Skin of body (tissue), 1 donor: ENCODE measurements at regions not wholly inside any gene's neighbourhood (a gene's known extent, or its start where the extent isn't known, plus 50 kb on each side); places are given as distances from the start of the nearest gene placed in this dataset.

Experiments used
- DNase-seq: peaks from one replicate; lab custom pipeline; 2025; lab: John Stamatoyannopoulos, UW

DNA sequence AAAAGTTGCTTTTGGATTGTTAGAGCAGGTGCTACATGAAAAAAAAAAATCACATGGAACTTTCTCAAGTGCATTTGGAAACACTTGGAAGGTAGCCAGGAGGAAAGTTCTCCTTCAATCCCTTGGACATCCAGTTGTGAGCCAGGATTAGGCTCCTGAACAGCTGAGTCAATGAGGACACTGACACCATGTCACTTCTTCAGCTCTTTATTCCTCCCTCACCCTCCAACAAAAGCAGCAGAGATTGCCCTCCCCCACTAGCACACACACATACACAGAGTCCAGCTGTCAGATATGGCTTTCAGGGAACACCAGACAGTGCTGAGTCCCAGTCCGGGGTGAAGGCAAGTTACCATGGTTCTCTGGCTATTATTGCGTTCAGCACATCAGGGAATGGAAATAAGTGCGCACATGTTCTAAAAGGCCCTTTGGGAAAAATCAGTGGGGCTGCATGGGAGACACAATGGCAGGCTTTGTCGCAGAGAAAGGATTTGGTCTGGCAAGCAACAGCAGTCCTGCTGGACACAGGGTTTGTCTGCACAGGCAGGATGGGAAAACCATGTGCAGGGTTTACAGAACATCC lies 124.7 kb upstream of the MARCKS start:
- DNase-seq, result peak; percentile 85

- peak; percentile 54 for DNase-seq
Measured at GRCh38 chr6:113733381-113733780, 123.8 kb upstream of the MARCKS start.

GRCh38 chr6:113734982-113735381 lies 122.2 kb upstream of the MARCKS start:
- DNase-seq, result no peak

DNA sequence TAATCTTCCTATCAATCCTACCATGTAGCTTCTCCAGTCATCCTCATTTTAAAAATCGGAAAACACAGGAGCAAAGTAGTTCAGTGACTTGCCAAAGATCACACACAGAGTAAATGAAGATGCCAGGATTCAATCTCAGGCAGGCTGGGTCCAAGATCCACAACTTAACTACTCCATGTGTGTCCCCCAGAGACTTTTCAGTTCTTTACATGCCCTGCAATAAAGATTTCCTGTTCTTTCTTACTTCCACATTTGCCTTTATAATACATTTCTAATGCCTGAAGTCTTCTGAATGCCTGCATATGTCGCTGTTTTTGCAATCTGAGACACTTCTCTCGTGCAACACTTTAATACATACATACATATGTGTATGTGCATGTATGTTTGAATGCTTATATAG lies 121.7 kb upstream of the MARCKS start:
- peak; percentile 51 for DNase-seq

GRCh38 chr6:113736978-113737377 lies 120.2 kb upstream of the MARCKS start:
- no peak for DNase-seq

DNA sequence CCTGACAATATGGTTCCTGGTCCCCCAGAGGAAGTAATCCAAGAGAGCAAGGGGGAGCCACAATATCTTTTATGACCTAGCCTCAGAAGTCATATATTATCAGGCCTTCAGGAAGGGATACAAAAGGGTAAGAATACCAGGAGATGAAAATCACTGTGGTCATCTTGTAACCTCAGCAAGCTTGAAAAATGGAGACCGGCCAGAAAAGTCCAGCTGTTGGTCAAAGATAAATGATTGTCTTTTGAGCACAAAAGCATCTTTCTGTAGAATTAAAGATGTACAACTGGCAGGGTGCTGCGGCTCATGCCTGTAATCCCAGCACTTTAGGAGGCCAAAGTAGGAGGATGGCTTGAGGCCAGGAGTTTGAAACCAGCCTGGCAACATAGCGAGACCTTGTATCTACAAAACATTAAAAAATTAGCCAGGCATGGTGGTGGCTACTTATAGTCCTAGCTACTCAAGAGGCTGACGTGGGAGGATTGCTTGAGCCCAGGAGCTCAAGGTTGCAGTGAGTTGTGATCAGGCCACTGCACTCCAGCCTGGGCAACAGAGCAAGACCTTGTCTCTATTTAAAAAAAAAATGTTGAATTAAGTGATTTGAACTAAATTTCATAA lies 118.0 kb upstream of the MARCKS start:
- no peak for DNase-seq

GRCh38 chr6:113741651-113742050 lies 115.5 kb upstream of the MARCKS start:
- no peak for DNase-seq

DNA sequence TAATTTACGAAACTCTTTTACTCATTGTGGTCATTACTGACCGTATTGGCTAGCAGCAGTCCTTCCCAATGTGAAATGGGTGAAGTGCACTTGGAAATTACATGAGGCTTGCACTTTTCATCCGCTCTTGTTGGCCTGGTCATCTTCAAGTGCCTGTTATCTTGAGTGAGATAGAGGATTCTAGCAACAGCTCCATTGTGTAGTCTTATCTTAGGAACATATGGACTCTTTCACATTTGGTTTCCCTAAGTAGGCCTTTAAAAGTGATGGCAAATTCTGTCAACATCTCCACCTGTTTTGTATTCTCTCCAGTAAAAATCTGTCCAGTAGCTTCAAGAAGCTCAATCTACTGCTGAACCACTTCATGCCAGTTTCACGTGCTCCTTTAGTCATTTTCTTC lies 114.8 kb upstream of the MARCKS start:
- no peak for DNase-seq

DNA sequence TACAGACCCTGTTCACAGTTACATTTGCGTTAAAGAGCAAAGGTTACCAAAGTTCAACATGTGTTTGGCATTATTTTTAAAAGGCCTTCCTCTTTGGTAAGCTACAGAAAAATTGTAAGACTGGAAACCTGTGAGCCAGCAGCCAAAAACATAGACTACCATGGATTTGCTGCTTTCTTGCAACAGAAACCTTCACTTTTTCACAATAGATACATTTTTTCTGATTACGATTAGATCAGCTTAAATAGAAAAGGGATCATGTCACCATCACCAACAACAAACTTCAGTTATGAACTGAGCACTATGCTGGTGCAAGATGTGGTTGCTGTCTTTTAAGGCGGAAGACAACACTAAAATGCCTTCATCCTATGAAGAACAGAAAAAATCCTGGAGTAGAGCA lies 112.3 kb upstream of the MARCKS start:
- DNase-seq, result no peak

GRCh38 chr6:113750151-113750855 lies 106.8 kb upstream of the MARCKS start:
- no peak for DNase-seq

GRCh38 chr6:113754291-113754690 lies 102.9 kb upstream of the MARCKS start:
- no peak for DNase-seq

DNA sequence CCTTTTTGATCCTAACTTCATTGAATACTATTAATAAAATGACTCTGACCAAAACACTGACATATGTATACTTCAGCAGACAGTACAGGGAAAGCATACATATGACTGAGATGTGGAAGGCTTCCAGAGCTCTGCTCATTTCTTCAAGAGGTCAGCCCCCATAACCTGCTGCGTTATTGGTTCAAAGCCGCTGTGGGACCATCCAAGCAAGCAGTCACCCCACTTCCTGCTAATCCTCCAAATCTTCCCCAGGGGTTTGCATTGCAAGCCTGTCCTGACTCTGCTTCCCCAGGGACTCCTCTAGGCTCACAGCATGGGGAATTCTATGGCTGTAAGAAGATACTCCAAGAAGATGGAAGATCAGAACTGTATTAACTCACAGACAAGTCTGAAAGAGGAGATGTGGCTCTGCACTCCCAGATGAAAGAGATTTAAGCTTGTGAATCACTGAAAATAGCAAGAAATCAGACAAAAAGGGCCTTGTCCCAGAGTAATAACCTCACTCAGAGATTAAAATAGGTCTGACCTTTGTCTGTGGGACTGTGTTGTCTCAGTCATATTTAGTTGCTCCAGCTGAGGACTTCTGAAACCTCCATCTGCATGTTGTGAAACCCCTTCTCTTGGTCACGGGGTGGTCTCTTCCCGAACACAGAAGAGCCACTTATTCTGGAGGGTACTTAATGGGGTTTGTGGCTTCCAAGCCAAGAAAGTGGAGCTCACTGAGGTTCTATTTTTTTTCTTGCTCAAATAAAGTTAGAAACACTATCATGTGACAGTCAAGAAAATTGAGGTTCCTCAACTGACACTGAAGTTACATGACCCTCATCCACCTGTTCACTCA lies 101.5 kb upstream of the MARCKS start:
- DNase-seq, result no peak

- DNase-seq, result no peak
Measured at GRCh38 chr6:113756290-113756665, 100.9 kb upstream of the MARCKS start.

GRCh38 chr6:113758214-113758613 lies 98.9 kb upstream of the MARCKS start:
- no peak for DNase-seq

DNA sequence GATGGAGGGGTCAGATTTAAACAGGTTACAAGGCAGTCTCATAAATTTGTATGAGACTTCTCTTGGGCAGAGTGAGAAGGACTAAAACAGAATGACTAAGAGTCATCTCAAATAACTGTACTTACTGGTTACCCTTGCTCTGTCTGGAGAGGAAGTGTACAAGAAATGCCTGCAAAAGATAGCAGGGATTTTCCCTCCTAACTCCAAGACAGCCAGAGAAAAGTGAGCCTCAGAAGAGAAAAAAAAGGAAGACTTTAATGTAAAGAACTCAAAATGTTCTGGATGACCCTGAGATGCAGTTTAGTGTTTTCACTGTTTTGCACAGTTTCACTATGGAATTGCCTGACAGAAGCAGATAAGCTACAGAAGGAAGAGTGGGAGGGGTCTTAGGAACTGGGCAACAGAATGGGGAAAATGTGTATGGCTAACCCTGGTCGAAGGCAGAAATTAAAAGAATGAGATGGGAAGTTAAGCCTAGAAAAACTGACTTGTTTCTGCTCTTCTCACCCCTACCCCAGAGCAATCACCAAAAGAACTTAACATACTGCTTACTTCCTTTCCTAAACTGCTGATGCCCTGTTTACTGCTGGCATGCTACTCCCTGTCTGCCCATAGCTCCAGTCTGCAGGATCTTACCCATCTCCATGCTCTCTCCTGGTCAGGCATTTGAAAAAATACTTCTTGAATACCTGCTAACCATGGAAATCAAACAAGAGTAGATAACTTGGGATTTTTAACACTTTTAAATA lies 98.1 kb upstream of the MARCKS start:
- DNase-seq, result no peak

- DNase-seq, result peak; percentile 25
Measured at GRCh38 chr6:113762641-113763040, 94.5 kb upstream of the MARCKS start.

DNA sequence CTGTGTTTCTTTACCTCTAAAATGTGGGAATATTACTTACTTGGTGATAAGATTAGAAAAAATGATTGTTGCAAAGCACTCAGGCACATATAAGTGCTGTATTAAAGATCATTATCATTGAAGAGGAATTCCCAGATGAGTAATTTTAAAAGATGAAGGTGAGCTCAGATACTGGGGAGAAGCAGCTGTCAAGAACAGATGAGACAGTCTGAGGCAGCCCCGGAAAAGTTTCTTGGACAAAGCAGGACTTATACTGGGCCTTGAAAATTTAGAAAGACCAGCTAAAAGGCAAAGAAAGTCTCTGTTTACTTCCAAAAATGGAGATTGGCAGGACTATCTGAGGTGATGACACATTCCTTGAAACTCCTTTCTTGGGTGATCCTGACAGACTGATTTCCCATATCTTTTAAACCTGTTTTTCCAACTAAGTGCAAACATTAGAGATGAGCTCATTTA lies 93.8 kb upstream of the MARCKS start:
- DNase-seq, result no peak

DNA sequence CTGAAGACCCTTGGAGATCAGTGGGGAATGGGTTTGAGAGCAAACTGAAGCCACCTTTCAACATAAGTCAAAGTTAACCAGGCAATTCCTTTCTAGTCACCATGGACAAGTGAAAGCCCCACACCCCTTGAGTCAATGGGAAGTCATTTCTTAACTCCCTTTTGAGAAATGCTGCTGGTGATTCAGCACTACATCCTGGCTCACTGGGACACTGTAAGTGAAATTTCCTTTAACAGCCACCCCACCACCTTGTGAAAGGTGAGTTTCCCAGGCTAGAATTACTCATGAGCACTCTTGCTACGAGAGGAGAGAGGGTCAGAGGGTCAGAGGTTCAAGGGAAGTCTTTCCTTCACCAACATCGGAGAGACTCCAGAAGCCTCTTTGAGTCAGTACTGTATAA lies 93.3 kb upstream of the MARCKS start:
- DNase-seq, result no peak

DNA sequence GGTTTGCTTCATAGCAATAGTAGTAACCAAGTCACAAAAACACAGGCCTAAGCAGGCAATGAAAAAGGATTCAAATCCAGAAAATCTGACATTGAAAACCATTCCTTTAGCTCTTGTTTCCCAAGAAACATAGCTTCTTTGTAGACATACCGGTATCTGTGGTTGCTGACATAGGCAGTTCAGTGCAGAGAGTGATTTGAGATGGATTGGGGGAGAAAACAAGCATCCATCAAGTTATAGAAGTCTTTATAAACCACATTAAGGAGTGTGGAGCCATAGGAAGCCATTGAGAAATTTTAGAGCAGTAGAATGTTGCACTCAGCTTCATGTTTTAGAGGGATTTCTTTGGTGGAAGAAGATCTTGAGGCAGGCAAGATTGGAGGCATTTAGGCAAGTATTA lies 91.2 kb upstream of the MARCKS start:
- no peak for DNase-seq

- DNase-seq, result no peak
Measured at GRCh38 chr6:113767985-113768384, 89.2 kb upstream of the MARCKS start.

GRCh38 chr6:113772961-113773360 lies 84.2 kb upstream of the MARCKS start:
- peak; percentile 13 for DNase-seq
